Bronchial epithelial cell (primary cell): ENCODE measurements at regions not wholly inside any gene's neighbourhood (a gene's known extent, or its start where the extent isn't known, plus 50 kb on each side); places are given as distances from the start of the nearest gene placed in this dataset.
"Not testable (repeated sequence)": the region's sequence is repeated elsewhere in the genome, so short reads cannot be mapped to it uniquely, and the experiment has no call there.

Experiments
- DNase-seq: peaks from one replicate; pipeline ENCODE4 v3.0.0-alpha.2; 2010; ENCODE audit warnings: low read depth
- FAIRE-seq: peaks from 2 replicates; lab custom pipeline; 2011; peaks lifted over from hg19 to GRCh38; lab: Jason Lieb, UNC
- H3K27me3 ChIP-seq: 2 replicates; pipeline ENCODE4 v1.5.1; 2011; ENCODE audit warnings: low read length; ENCODE audit not compliant: control insufficient read depth, insufficient read depth
- H3K36me3 ChIP-seq: 2 replicates; pipeline ENCODE4 v1.5.1; 2011; ENCODE audit warnings: low read length; ENCODE audit not compliant: control insufficient read depth, insufficient read depth
- H3K4me3 ChIP-seq: 2 replicates; pipeline ENCODE4 v1.5.1; 2011; ENCODE audit warnings: mild to moderate bottlenecking, low read depth, low read length, control low read depth

- FAIRE-seq = peak; percentile 36
- not testable (repeated sequence) for H3K27me3 ChIP-seq, DNase-seq, H3K36me3 ChIP-seq, H3K4me3 ChIP-seq
Observed at GRCh38 chrX:91206785-91207184, 227.9 kb upstream of the PABPC5 start.
